ENCODE measurements at regions not wholly inside any gene's neighbourhood (a gene's known extent, or its start where the extent isn't known, plus 50 kb on each side); places are given as distances from the start of the nearest gene placed in this dataset.

GRCh38 chr7:16065939-16066338, 355.4 kb downstream of the CRPPA start:
- no peaks in the 10 kb centered on the region for H3K27me3 ChIP-seq
- H3K36me3 ChIP-seq = no peaks in the 10 kb centered on the region
- DNase-seq (ENCODE audit: low spot score in 2 of 2) = no peak
- no peak overlapping the region for H3K4me3 ChIP-seq
- peaks cover 0 to 47% (median 9%) of the 10 kb centered on the region in 4 donors for H3K4me1 ChIP-seq
- H3K27ac ChIP-seq = peak overlapping the region in 3 of 4 donors; percentile 61 to 86 (median 64)
- no peaks in the 10 kb centered on the region for H3K9me3 ChIP-seq
- no peak for TF ChIP-seq EP300 (IDR thresholded peaks at IDR 0.05)
- TF ChIP-seq POLR2A (IDR thresholded peaks at IDR 0.05) = no peak
- no peak for TF ChIP-seq CTCF (IDR thresholded peaks at IDR 0.05)

DNA sequence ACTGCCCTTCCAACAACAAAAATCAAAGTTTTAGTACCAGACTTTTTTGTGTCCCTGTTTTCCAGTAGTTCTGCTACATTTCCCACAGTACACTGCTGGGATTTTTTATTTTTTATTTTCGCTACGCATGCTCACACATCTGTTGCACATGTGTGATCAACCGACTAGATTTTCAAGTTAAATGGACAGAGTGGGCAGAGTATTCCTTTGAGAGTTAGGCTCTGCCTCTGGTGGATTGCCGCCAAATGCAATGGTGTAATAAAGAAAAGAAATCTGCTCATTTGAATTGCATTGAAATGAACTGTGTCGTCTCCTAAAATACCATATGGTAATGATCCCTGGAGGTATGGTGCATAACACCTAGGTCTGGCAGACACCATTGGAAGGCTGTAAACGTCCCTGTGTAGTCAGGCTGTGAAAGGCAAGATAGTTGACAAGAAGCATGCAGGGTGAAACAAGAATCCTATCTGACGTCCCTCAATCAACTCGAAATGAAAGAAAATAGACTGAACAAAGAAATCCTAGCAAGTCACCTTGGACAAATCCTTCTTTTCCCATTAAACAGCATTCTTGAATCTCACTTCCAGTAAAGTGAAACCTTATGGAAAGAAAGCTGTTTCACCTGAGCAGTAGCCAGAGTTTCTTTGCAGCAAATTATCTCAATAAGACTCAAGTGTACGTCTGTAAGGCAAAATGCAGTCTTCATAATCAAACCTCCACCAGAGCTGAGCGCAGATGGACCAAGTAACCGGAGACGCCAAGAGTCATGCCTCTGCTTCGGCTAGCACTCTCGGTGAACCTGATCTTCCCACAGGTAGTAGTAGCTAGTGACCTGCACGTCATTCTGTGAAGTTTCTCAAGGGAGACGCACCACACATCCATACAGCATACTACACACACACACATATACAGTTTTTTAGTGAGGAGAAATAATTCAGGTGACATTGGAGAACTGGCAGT, 357.3 kb downstream of the CRPPA start:
- DNase-seq (ENCODE audit: low spot score in 2 of 2) = peak in 1 of 2 donors; percentile 36
- H3K9me3 ChIP-seq = no peaks in the 10 kb centered on the region
- peaks cover 0 to 47% (median 9%) of the 10 kb centered on the region in 4 donors for H3K4me1 ChIP-seq
- WGBS, 2 donors = 44 to 56% methylated on average over 16 of the region's 16 CpGs
- H3K27me3 ChIP-seq = no peaks in the 10 kb centered on the region
- H3K36me3 ChIP-seq = no peaks in the 10 kb centered on the region
- peak overlapping the region; percentile 43 to 86 (median 56) for H3K27ac ChIP-seq
- TF ChIP-seq EP300 (IDR thresholded peaks at IDR 0.05) = peak in 1 of 2 donors; percentile 31
- no peak for TF ChIP-seq POLR2A (IDR thresholded peaks at IDR 0.05)
- peak overlapping the region; percentile 8 to 35 (median 14) for H3K4me3 ChIP-seq

DNA sequence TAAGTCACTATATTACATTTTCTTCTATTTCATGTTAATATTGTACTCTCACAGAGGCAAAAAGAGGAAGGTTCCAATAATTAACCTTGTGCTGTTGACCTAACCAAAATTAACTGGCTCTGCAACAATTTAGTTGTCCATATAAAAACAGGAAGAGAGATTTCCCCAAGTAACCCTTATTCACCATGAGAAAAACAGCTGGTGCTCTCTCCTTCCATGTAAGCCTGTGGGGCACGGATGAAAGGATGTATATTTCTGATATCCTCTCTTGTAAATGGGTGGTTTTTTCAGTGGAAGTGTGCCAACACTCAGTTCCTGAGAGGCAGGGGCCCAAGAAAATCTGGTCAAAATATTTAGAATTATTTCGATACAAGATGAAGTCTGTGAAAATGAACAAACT, 358.1 kb downstream of the CRPPA start:
- Histone ChIP-seq H3K4me3 (peak overlapping the region in 1 of 4 donors; percentile 35), H3K36me3 (no peaks in the 10 kb centered on the region), H3K9me3 (no peaks in the 10 kb centered on the region), H3K27me3 (no peaks in the 10 kb centered on the region), H3K4me1 (peaks cover 0 to 47% (median 9%) of the 10 kb centered on the region in 4 donors), H3K27ac (peak overlapping the region in 3 of 4 donors; percentile 43 to 86 (median 61))
- no peak for DNase-seq (ENCODE audit: low spot score in 2 of 2)
- TF ChIP-seq EP300 (IDR thresholded peaks at IDR 0.05) (no peak), CTCF (IDR thresholded peaks at IDR 0.05) (no peak), POLR2A (IDR thresholded peaks at IDR 0.05) (no peak)
- 27 to 48% methylated on average over 2 of the region's 2 CpGs for WGBS, 2 donors

DNA sequence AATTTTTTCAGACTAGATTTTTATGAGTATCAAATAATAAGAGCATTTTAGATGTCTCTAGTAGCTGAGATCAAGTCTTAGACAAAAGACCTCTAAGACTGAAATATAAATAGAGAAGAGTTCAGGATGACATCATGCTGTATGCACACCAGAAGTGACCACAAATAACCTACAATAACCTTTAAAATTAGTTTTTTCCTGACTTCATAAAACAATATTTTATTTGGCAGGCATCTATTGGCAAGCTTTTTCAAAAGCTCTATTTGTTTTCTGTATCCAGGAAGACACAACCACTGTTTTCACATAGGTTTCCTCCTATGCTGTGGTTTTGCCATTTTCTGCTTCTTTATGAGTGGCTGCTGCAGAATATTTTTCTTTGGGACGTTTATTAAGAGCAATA, 359.1 kb downstream of the CRPPA start:
- peak overlapping the region in 3 of 4 donors; percentile 50 to 86 (median 63) for H3K27ac ChIP-seq
- DNase-seq (ENCODE audit: low spot score in 2 of 2) = no peak
- H3K4me1 ChIP-seq = peaks cover 0 to 41% (median 9%) of the 10 kb centered on the region in 4 donors
- 2 to 7% methylated on average over 1 of the region's 1 CpG for WGBS, 2 donors
- no peaks in the 10 kb centered on the region for H3K27me3 ChIP-seq
- no peak overlapping the region for H3K4me3 ChIP-seq
- TF ChIP-seq CTCF (IDR thresholded peaks at IDR 0.05) = no peak
- TF ChIP-seq EP300 (IDR thresholded peaks at IDR 0.05) = peak in 1 of 2 donors; percentile 25
- H3K36me3 ChIP-seq = no peaks in the 10 kb centered on the region
- no peaks in the 10 kb centered on the region for H3K9me3 ChIP-seq

GRCh38 chr7:16061630-16062029, 359.7 kb downstream of the CRPPA start:
- Histone ChIP-seq H3K9me3 (no peaks in the 10 kb centered on the region), H3K4me3 (no peak overlapping the region), H3K27ac (peak overlapping the region in 3 of 4 donors; percentile 50 to 86 (median 63)), H3K36me3 (no peaks in the 10 kb centered on the region), H3K4me1 (peaks cover 0 to 35% (median 9%) of the 10 kb centered on the region in 4 donors), H3K27me3 (no peaks in the 10 kb centered on the region)
- WGBS, 2 donors = 72 to 82% methylated on average over 1 of the region's 1 CpG
- TF ChIP-seq EP300 (IDR thresholded peaks at IDR 0.05) = no peak
- TF ChIP-seq POLR2A (IDR thresholded peaks at IDR 0.05) = no peak
- TF ChIP-seq CTCF (IDR thresholded peaks at IDR 0.05) = no peak
- no peak for DNase-seq (ENCODE audit: low spot score in 2 of 2)

Data from tibial nerve (tissue), 4 donors.